NB4 (cell line): ENCODE measurements at regions not wholly inside any gene's neighbourhood (a gene's known extent, or its start where the extent isn't known, plus 50 kb on each side); places are given as distances from the start of the nearest gene placed in this dataset.

Source experiments
- DNase-seq: peaks from one replicate; pipeline ENCODE4 v3.0.0; 2010; ENCODE audit warnings: low read depth
- H3K4me3 ChIP-seq: one replicate; pipeline ENCODE4 v1.5.1; 2011; ENCODE audit warnings: mild to moderate bottlenecking, low read depth, low read length, moderate library complexity
- CTCF ChIP-seq: IDR thresholded peaks from one replicate; pipeline ENCODE4 v1.5.1; 2012; ENCODE audit warnings: low read depth, low read length
- MAX ChIP-seq: IDR thresholded peaks from 2 replicates; pipeline ENCODE4 v1.6.1; 2011; ENCODE audit warnings: low read depth, low read length
- MYC ChIP-seq: IDR thresholded peaks from 2 replicates; pipeline ENCODE4 v1.6.1; 2011; ENCODE audit warnings: low read depth, low read length
- POLR2A ChIP-seq: IDR thresholded peaks from 2 replicates; pipeline ENCODE4 v1.6.1; 2011; ENCODE audit warnings: mild to moderate bottlenecking; ENCODE audit not compliant: insufficient read length; ENCODE audit errors: extremely low read depth

GRCh38 chr3:124084022-124084881 lies 92.3 kb upstream of the ROPN1 start:
- TF ChIP-seq MAX, result no peak
- peak; percentile 19 for DNase-seq
- H3K4me3 ChIP-seq, result no peak overlapping the region

- H3K4me3 ChIP-seq, result no peak overlapping the region
- no peak for TF ChIP-seq CTCF
- no peak for TF ChIP-seq MAX
- no peak for TF ChIP-seq POLR2A
- no peak for TF ChIP-seq MYC
- DNase-seq, result no peak
Observed at GRCh38 chr3:124088801-124089200, 96.9 kb upstream of the ROPN1 start.

GRCh38 chr3:124089214-124089613 lies 97.3 kb upstream of the ROPN1 start:
- no peak for TF ChIP-seq MAX
- no peak for TF ChIP-seq POLR2A
- TF ChIP-seq CTCF, result no peak
- no peak for TF ChIP-seq MYC
- H3K4me3 ChIP-seq, result no peak overlapping the region
- DNase-seq, result no peak

GRCh38 chr3:124091716-124092115 lies 99.8 kb upstream of the ROPN1 start:
- no peak for DNase-seq
- H3K4me3 ChIP-seq, result no peak overlapping the region
- TF ChIP-seq MYC, result no peak
- no peak for TF ChIP-seq POLR2A
- no peak for TF ChIP-seq CTCF
- TF ChIP-seq MAX, result no peak

- H3K4me3 ChIP-seq, result no peak overlapping the region
- no peak for DNase-seq
Observed at GRCh38 chr3:124092811-124093210, 100.9 kb upstream of the ROPN1 start.

More at GRCh38 chr3:124092811-124093210, 100.9 kb upstream of the ROPN1 start:
- no peak for TF ChIP-seq CTCF
- TF ChIP-seq MYC, result no peak
- TF ChIP-seq MAX, result no peak
- no peak for TF ChIP-seq POLR2A
